OCI-LY1 (cell line): ENCODE measurements at regions not wholly inside any gene's neighbourhood (a gene's known extent, or its start where the extent isn't known, plus 50 kb on each side); places are given as distances from the start of the nearest gene placed in this dataset.
"Not testable (repeated sequence)": the region's sequence is repeated elsewhere in the genome, so short reads cannot be mapped to it uniquely, and the experiment has no call there.

Experiments used
- H2AFZ ChIP-seq: fragments of 200-600 bp; sonication (generic), shearing (Covaris generic); 2 replicates; pipeline ENCODE4 v1.6.0; 2014; ENCODE audit warnings: antibody characterized with exemption, mild to moderate bottlenecking, low read length
- H3F3A ChIP-seq: fragments of 200-600 bp; sonication (generic), shearing (Covaris generic); 2 replicates; pipeline ENCODE4 v1.6.0; 2014; ENCODE audit warnings: mild to moderate bottlenecking, antibody characterized with exemption, low read length, moderate library complexity; ENCODE audit not compliant: insufficient read depth
- H3K27ac ChIP-seq: fragments of 200-600 bp; sonication (generic); 2 replicates; pipeline ENCODE4 v1.5.1; 2014; ENCODE audit warnings: low read length, mixed run types, mild to moderate bottlenecking, low read depth; ENCODE audit not compliant: poor library complexity, severe bottlenecking
- H3K27me3 ChIP-seq: fragments of 200-600 bp; sonication (generic); 2 replicates; pipeline ENCODE4 v1.6.0; 2014; ENCODE audit warnings: antibody characterized with exemption, mild to moderate bottlenecking, low read length, moderate library complexity; ENCODE audit not compliant: insufficient read depth
- H3K36me3 ChIP-seq: fragments of 200-600 bp; sonication (generic); 2 replicates; pipeline ENCODE4 v1.6.1; 2014; ENCODE audit warnings: mild to moderate bottlenecking, antibody characterized with exemption, low read length, moderate library complexity, mixed read lengths; ENCODE audit not compliant: insufficient read depth
- H3K4me1 ChIP-seq: fragments of 200-600 bp; sonication (generic); 2 replicates; pipeline ENCODE4 v1.5.1; 2014; ENCODE audit warnings: mild to moderate bottlenecking, low read length, moderate library complexity; ENCODE audit not compliant: insufficient read depth, severe bottlenecking
- H3K4me2 ChIP-seq: fragments of 200-600 bp; sonication (generic), shearing (Covaris generic); 2 replicates; pipeline ENCODE4 v1.6.1; 2014; ENCODE audit warnings: low read length
- H3K4me3 ChIP-seq: fragments of 200-600 bp; sonication (generic); 2 replicates; pipeline ENCODE4 v1.5.1; 2014; ENCODE audit warnings: low read length, low read depth, mild to moderate bottlenecking, mixed read lengths; ENCODE audit not compliant: poor library complexity, severe bottlenecking
- H3K79me2 ChIP-seq: fragments of 200-600 bp; shearing (Covaris generic); 2 replicates; pipeline ENCODE4 v1.6.1; 2016; ENCODE audit warnings: mixed run types, low read length, mixed read lengths; ENCODE audit not compliant: insufficient read depth
- H3K9ac ChIP-seq: fragments of 200-600 bp; sonication (generic), shearing (Covaris generic); 2 replicates; pipeline ENCODE4 v1.6.1; 2014; ENCODE audit warnings: mild to moderate bottlenecking, low read length, mixed read lengths
- H3K9me2 ChIP-seq: fragments of 200-600 bp; sonication (generic), shearing (Covaris generic); 2 replicates; pipeline ENCODE4 v1.6.1; 2014; ENCODE audit warnings: low read depth, mild to moderate bottlenecking, low read length, mixed read lengths
- H3K9me3 ChIP-seq: fragments of 200-600 bp; shearing (Covaris generic); 2 replicates; pipeline ENCODE4 v1.6.1; 2014; ENCODE audit warnings: low read length, mixed read lengths
- H4K20me1 ChIP-seq: fragments of 200-600 bp; sonication (generic), shearing (Covaris generic); 2 replicates; pipeline ENCODE4 v1.6.0; 2016; ENCODE audit warnings: mild to moderate bottlenecking, low read length; ENCODE audit not compliant: insufficient read depth
- EZH2 ChIP-seq: fragments of 200-600 bp; sonication (generic), shearing (Covaris generic); IDR thresholded peaks from 2 replicates; pipeline ENCODE4 v1.8.0; 2017; ENCODE audit warnings: borderline replicate concordance, mixed run types, mild to moderate bottlenecking, antibody characterized with exemption, low read length, moderate library complexity, mixed read lengths
- TF ChIP-seq, protein P1 (sequence below): fragments of 200-600 bp; sonication (generic), shearing (Covaris generic); IDR thresholded peaks from 2 replicates; pipeline ENCODE4 v1.5.1; 2017; ENCODE audit warnings: mild to moderate bottlenecking, antibody characterized with exemption, low read length, moderate library complexity, mixed read lengths

DNA sequence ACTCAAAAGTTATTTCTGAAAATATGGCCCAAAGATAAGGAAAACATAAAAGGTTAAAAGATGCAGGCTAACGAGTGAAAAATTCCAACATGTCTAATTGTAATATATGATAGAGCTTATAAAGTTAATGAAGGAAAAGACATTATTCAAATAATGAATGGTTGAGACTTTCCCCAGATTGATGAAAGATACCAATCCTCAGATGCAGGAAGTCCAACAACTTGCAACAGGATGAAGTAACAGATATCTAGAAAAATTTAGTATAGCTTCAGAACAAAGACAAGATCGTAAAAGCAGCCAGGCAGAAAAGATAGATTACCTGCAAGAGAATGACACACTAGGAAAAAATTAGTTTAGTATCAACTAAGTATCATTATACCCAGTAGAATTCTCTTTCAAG lies 546.4 kb upstream of the PPP2R3A start:
- H3K4me3 ChIP-seq = no peak overlapping the region
- no peak overlapping the region for H2AFZ ChIP-seq
- no peaks in the 10 kb centered on the region for H3K9me2 ChIP-seq
- no peaks in the 10 kb centered on the region for H3F3A ChIP-seq
- H4K20me1 ChIP-seq = no peaks in the 10 kb centered on the region
- H3K4me1 ChIP-seq = peaks cover 18% of the 10 kb centered on the region
- H3K79me2 ChIP-seq = no peaks in the 10 kb centered on the region
- H3K27ac ChIP-seq = no peak overlapping the region
- no peaks in the 10 kb centered on the region for H3K27me3 ChIP-seq
- no peaks in the 10 kb centered on the region for H3K9me3 ChIP-seq
- no peak overlapping the region for H3K9ac ChIP-seq
- no peak for TF ChIP-seq EZH2
- TF ChIP-seq, protein P1, sequence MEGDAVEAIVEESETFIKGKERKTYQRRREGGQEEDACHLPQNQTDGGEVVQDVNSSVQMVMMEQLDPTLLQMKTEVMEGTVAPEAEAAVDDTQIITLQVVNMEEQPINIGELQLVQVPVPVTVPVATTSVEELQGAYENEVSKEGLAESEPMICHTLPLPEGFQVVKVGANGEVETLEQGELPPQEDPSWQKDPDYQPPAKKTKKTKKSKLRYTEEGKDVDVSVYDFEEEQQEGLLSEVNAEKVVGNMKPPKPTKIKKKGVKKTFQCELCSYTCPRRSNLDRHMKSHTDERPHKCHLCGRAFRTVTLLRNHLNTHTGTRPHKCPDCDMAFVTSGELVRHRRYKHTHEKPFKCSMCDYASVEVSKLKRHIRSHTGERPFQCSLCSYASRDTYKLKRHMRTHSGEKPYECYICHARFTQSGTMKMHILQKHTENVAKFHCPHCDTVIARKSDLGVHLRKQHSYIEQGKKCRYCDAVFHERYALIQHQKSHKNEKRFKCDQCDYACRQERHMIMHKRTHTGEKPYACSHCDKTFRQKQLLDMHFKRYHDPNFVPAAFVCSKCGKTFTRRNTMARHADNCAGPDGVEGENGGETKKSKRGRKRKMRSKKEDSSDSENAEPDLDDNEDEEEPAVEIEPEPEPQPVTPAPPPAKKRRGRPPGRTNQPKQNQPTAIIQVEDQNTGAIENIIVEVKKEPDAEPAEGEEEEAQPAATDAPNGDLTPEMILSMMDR = no peak
- H3K4me2 ChIP-seq = no peak overlapping the region
- H3K36me3 ChIP-seq = no peaks in the 10 kb centered on the region

DNA sequence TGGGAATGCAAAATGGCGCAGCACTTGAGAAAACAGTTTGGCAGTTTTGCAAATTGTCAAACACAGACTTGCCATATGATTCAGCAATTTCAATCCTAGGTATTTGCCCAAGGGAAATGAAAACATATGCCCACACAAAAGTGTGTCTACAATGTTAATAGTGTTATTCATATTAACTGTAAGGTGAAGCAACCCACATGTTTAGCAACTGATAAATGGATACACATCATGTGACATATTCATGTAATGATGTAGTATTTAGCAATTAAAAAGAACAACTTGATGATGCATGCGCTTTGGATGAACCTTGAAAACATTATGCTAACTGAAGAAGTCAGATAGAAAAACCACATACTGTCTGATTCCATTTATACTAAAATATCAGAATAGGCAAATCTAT lies 539.0 kb upstream of the PPP2R3A start:
- H3K4me3 ChIP-seq = no peak overlapping the region
- no peaks in the 10 kb centered on the region for H3F3A ChIP-seq
- no peaks in the 10 kb centered on the region for H3K9me2 ChIP-seq
- H3K9ac ChIP-seq = no peak overlapping the region
- no peak overlapping the region for H3K27ac ChIP-seq
- no peak overlapping the region for H3K4me2 ChIP-seq
- H2AFZ ChIP-seq = no peak overlapping the region
- no peaks in the 10 kb centered on the region for H4K20me1 ChIP-seq
- H3K79me2 ChIP-seq = peaks cover under 1% of the 10 kb centered on the region; the same call in 1 of the 2 replicates
- H3K36me3 ChIP-seq = no peaks in the 10 kb centered on the region
- peaks cover 24% of the 10 kb centered on the region for H3K4me1 ChIP-seq
- TF ChIP-seq EZH2 = no peak
- TF ChIP-seq, protein P1 = no peak
- H3K9me3 ChIP-seq = no peaks in the 10 kb centered on the region
- H3K27me3 ChIP-seq = no peaks in the 10 kb centered on the region

DNA sequence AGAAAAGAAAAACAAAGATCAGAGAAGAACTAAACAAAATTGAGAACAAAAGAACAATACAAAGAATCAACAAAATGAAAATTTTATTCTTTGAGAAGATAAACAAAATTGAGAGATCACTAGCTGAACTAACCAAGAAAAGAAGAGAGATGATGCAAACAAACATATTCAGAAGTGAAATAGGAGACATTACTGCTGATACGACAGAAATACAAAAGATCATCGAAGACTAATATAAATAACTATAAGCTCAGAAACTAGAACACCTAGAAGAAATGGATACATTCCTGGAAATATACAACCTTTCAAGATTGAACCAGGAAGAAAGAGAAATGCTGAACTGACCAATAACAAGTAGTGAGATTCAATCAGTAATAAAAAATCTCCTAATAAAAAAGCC lies 533.1 kb upstream of the PPP2R3A start:
- Histone ChIP-seq H3K9me2 (no peaks in the 10 kb centered on the region), H3K9ac (no peak overlapping the region), H4K20me1 (no peaks in the 10 kb centered on the region), H3K27ac (no peak overlapping the region), H3K9me3 (peaks cover 2% of the 10 kb centered on the region; the same call in 1 of the 2 replicates), H3K79me2 (peaks cover 9% of the 10 kb centered on the region), H3K4me3 (no peak overlapping the region), H3K36me3 (no peaks in the 10 kb centered on the region), H2AFZ (no peak overlapping the region), H3K4me1 (peaks cover 31% of the 10 kb centered on the region), H3K27me3 (no peaks in the 10 kb centered on the region), H3F3A (no peaks in the 10 kb centered on the region), H3K4me2 (no peak overlapping the region)
- TF ChIP-seq EZH2 = no peak
- TF ChIP-seq, protein P1 = no peak

DNA sequence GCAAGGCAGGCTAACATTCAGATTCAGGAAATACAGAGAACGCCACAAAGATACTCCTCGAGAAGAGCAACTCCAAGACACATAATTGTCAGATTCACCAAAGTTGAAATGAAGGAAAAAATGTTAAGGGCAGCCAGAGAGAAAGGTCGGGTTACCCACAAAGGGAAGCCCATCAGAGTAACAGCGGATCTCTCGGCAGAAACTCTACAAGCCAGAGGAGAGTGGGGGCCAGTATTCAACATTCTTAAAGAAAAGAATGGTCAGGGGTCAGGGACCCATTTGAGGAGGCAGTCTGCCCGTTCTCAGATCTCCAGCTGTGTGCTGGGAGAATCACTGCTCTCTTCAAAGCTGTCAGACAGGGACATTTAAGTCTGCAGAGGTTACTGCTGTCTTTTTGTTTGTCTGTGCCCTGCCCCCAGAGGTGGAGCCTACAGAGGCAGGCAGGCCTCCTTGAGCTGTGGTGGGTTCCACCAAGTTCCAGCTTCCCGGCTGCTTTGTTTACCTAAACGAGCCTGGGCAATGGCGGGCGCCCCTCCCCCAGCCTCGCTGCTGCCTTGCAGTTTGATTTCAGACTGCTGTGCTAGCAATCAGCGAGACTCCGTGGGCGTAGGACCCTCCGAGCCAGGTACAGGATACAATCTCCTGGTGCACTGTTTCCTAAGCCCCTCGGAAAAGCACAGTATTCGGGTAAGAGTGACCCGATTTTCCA lies 526.5 kb upstream of the PPP2R3A start:
- Histone ChIP-seq H3K27ac (peak overlapping the region; percentile 41), H3K9ac (peak overlapping the region; percentile 42; the same call in 1 of the 2 replicates), H3K4me1 (peaks cover 23% of the 10 kb centered on the region), H3K4me3 (peak overlapping the region; percentile 61), H3K4me2 (peak overlapping the region; percentile 57)
- not testable (repeated sequence) for H4K20me1 ChIP-seq, H3K27me3 ChIP-seq, H3K9me2 ChIP-seq, H3K79me2 ChIP-seq, H3K9me3 ChIP-seq, H3K36me3 ChIP-seq, H3F3A ChIP-seq, H2AFZ ChIP-seq

DNA sequence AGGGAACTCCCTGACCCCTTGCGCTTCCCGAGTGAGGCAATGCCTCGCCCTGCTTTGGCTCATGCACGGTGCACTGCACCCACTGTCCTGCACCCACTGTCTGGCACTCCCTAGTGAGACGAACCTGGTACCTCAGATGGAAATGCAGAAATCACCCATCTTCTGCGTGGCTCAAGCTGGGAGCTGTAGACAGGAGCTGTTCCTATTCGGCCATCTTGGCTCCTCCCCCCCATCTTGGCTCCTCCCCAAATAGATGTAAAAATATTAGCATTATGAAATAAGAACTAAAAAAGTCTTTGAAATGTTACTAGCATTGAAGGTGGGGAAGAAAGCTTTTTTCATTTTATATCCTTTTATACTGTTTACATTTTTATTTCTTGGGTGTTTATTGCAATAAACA lies 525.9 kb upstream of the PPP2R3A start:
- H2AFZ ChIP-seq, H3K36me3 ChIP-seq, H4K20me1 ChIP-seq, H3K27me3 ChIP-seq, H3F3A ChIP-seq, H3K79me2 ChIP-seq, H3K9me3 ChIP-seq, H3K9me2 ChIP-seq: not testable (repeated sequence)
- peak overlapping the region; percentile 42; the same call in 1 of the 2 replicates for H3K9ac ChIP-seq
- H3K27ac ChIP-seq = peak overlapping the region; percentile 41
- peak overlapping the region; percentile 57 for H3K4me2 ChIP-seq
- H3K4me3 ChIP-seq = peak overlapping the region; percentile 61
- peaks cover 28% of the 10 kb centered on the region for H3K4me1 ChIP-seq
